Left renal pelvis (tissue), 4 donors: ENCODE measurements at regions not wholly inside any gene's neighbourhood (a gene's known extent, or its start where the extent isn't known, plus 50 kb on each side); places are given as distances from the start of the nearest gene placed in this dataset.

Experiments used
- DNase-seq, 4 donors: peaks; one replicate each; pipeline ENCODE4 v3.0.0-alpha.2; 2013; ENCODE audit warnings: low read depth in 4 of 4, low spot score in 3 of 4

DNA sequence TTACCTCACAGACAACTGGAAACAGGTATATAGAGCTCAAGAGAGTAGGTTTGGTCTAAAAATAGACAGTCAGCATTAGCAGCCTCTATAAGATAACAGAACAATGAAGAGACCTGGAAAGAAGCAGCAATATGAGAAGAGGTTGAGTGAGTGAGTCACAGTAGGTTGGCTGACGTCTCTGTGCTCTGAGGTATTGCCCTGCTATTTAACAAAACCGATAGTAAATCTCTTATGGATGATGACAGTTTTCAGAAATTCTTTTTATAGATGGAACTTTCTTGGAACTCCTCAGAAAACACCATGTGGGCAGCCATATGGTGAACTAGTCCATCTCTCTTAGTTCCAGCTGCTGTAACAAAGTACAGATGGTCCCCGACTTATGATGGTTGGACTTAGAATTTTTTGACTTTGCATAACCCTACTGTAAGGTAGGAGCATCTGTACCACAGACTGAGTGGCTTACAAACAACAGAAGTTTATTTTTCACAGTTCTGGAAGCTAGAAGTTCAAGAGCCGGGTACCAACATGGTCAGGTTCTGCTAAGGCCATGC lies 123.5 kb downstream of the MBD2 start:
- DNase-seq, result no peak

- DNase-seq, result no peak
Measured at GRCh38 chr18:54100466-54100865, 124.0 kb downstream of the MBD2 start.

GRCh38 chr18:54094474-54094873 lies 130.0 kb downstream of the MBD2 start:
- no peak for DNase-seq

DNA sequence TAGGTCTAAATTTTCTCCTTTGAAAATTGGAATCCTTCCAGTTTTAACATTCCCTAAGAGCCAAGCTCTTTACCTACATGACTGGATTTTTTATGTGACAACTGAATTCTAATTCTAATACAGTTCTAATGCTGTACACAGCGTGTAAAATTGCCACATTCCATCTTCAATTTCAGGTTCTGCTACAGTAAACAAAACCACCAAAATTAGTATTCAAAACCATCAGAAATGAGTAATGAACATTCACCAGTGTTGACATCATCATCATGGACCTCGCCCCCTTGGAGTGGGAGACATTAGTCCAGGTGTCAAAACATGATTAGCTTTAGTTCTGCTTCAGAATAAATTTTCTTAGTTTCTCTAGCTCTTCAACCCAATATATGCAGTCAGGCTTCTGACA lies 133.6 kb downstream of the MBD2 start:
- DNase-seq, result no peak

- no peak for DNase-seq
Measured at GRCh38 chr18:54089749-54090459, 134.6 kb downstream of the MBD2 start.

GRCh38 chr18:54086863-54087262 lies 137.6 kb downstream of the MBD2 start:
- no peak for DNase-seq

- no peak for DNase-seq
Measured at GRCh38 chr18:54086046-54086802, 138.2 kb downstream of the MBD2 start.

GRCh38 chr18:54080858-54081257 lies 143.6 kb downstream of the MBD2 start:
- no peak for DNase-seq

GRCh38 chr18:54076166-54076565 lies 148.3 kb downstream of the MBD2 start:
- peak in 1 of 4 donors; percentile 21 for DNase-seq

- DNase-seq, result no peak
Measured at GRCh38 chr18:54075689-54076088, 148.8 kb downstream of the MBD2 start.

GRCh38 chr18:54069729-54070128 lies 154.7 kb downstream of the MBD2 start:
- DNase-seq, result no peak

- DNase-seq, result no peak
Measured at GRCh38 chr18:54060343-54061005, 164.0 kb downstream of the MBD2 start.

DNA sequence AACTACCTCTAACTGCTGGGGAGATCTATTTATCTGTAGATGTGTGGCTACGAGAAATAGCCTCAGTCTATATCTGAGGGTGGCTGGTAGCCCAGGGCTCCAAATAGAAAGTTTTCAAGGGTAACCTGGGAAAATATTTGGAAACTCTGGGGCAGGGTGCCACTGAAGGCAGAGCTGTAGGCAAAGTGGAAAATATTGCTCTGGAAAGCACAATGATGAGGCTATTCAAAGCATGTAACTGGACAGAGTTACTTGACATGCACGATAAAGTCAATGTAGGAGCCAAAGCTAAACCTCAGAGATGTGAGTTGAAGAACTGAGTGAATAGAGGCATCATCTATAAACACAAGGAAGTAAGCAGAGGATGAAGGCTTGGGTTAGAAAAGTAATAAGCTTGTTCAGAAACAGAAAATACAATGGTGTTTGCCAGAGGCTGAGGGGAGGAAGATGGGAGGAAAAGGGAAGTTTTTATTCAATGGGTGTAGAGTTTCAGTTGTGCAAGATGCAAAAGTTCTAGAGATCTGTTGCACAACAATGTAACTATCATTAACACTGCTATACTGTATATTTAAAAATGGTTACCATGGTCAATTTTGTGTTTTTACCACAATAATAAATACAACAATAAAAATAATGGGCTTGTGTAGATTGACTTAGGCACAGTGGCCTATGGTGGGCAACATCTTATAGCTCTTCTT lies 171.6 kb downstream of the MBD2 start:
- no peak for DNase-seq

GRCh38 chr18:54052259-54052658 lies 172.2 kb downstream of the MBD2 start:
- DNase-seq, result no peak

- no peak for DNase-seq
Measured at GRCh38 chr18:54043484-54044251, 180.8 kb downstream of the MBD2 start.

GRCh38 chr18:54035927-54036326 lies 188.5 kb downstream of the MBD2 start:
- peak in 2 of 4 donors; percentile 5 to 6 for DNase-seq

- DNase-seq, result no peak
Measured at GRCh38 chr18:54033052-54033451, 191.4 kb downstream of the MBD2 start.

- no peak for DNase-seq
Measured at GRCh38 chr18:54032412-54032811, 192.1 kb downstream of the MBD2 start.

- no peak for DNase-seq
Measured at GRCh38 chr18:54031243-54031642, 193.2 kb downstream of the MBD2 start.

GRCh38 chr18:54030434-54030833 lies 194.0 kb downstream of the MBD2 start:
- DNase-seq, result no peak
